Activated CD4-positive, alpha-beta memory T cell treated with anti-CD3 and anti-CD28 coated beads for 36 hours (primary cell): ENCODE measurements at regions not wholly inside any gene's neighbourhood (a gene's known extent, or its start where the extent isn't known, plus 50 kb on each side); places are given as distances from the start of the nearest gene placed in this dataset.
A peak's percentile ranks its signal among the peaks of the same experiment; 100 is the strongest.

Experiments used
- CTCF ChIA-PET: fragments of 350-600 bp; sonication (Branson Sonifier 250); formaldehyde crosslinking; loops from one replicate; lab custom pipeline; 2021; ENCODE audit warnings: antibody characterized with exemption, inconsistent platforms; lab: Charles Lee
- POLR2A ChIA-PET: fragments of 350-600 bp; sonication (Branson Sonifier 250); formaldehyde crosslinking; loops from one replicate; lab custom pipeline; 2021; ENCODE audit warnings: antibody characterized with exemption; lab: Charles Lee
- DNase-seq: peaks from one replicate; pipeline ENCODE4 v3.0.0-alpha.2; 2020
- H3K27ac Mint-ChIP-seq: one replicate; pipeline ENCODE4 v1.8.0; 2021; ENCODE audit warnings: mixed read lengths
- H3K27me3 Mint-ChIP-seq: one replicate; pipeline ENCODE4 v1.8.0; 2021; ENCODE audit warnings: mixed read lengths
- H3K36me3 Mint-ChIP-seq: one replicate; pipeline ENCODE4 v1.8.0; 2021; ENCODE audit warnings: mixed read lengths
- H3K4me1 Mint-ChIP-seq: one replicate; pipeline ENCODE4 v1.8.0; 2021; ENCODE audit warnings: low read depth, mixed read lengths
- H3K4me3 Mint-ChIP-seq: one replicate; pipeline ENCODE4 v1.8.0; 2021; ENCODE audit warnings: mild to moderate bottlenecking, mixed read lengths
- H3K9me3 Mint-ChIP-seq: one replicate; pipeline ENCODE4 v1.8.0; 2021; ENCODE audit warnings: mixed read lengths
- intact Hi-C: fragments of 100-400 bp; cut with micrococcal nuclease; formaldehyde crosslinking; loops from one replicate; pipeline ENCODE4 v1.15.1; 2023

DNA sequence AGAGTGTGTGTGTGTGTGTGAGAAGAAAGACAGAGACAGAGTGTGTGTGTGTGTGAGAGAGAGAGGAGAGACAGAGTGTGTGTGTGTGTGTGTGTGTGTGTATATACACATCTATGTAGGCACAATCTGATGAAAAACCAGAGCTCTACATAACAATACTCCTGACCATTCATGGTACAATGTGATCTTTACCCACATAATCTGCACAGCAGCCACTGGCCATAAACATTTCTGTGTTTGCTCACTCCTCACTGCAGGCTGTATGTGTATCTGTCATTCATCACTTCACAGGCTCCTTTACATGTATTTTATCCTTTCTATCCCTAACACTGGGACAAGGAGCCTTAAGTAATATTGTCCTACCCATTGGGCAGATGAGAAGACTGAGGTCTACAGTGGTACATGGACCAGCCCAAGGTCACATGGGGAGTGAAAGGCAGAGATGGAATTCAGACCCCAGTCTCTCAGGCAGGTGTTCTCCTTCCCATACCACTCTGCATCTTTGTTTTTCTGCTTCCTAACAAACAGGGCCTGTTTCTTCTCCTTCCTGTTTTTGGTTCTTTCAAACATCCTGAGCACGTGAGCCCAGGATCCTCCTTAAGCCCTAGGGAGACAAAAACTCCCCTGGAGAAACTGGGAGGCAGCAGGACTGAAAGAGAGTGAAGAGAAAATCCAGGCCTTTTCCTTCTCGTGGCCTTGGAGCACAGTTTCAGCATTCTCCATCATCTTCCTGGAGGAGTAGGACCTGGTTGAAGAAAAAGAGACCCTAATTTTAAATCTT, 201.7 kb upstream of the MSX2 start:
- H3K27ac Mint-ChIP-seq, result no peak overlapping the region
- peaks cover 2% of the 10 kb centered on the region for H3K27me3 Mint-ChIP-seq
- H3K4me3 Mint-ChIP-seq, result no peak overlapping the region
- H3K36me3 Mint-ChIP-seq, result no peaks in the 10 kb centered on the region
- CTCF ChIA-PET, result interaction anchor here (0.6 kb wide), 1 partner anchor 91 kb away, joined by 3 read pairs; no protein-coding TSS in a partner anchor
- DNase-seq, result no peak
- intact Hi-C loops, result no loop called here
- POLR2A ChIA-PET, result no interaction called here
- no peaks in the 10 kb centered on the region for H3K9me3 Mint-ChIP-seq
- H3K4me1 Mint-ChIP-seq, result no peaks in the 10 kb centered on the region

DNA sequence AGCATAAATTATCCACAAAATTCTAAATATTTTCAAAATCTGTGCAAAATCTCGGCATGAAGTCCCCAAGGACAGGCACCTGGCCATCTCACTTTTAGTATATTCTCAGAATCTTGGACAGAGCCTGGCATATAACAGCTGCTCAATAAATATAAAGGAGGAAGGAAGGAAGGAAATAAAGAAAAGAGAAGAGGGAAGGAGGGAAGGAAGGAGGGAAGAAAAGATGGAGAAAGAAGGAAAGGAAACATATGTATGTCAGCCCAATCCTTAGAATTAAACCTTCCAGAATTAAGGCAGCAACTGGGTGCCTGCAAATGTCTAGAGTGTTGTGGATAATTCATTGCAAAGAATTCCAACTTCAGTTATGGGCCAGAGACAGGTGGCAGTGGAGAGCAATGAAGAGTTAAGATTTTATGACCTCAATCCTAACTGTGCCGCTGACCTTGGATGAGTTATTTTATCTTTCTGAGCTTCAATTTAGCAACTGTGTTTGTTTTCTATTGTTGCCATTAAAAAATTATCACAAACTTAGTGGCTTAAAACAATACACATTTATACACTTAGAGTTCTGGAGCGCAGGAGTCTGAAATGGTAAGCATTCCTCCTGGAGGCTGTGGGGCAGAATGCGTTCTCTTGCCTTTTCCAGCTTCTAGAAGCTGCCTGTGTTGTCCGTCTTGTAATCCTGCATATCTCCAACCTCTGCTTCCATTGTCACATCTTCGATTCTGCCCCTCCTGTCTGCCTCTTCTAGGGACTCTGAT, 200.9 kb upstream of the MSX2 start:
- DNase-seq, result no peak
- Mint-ChIP-seq H3K4me1 (no peaks in the 10 kb centered on the region), H3K27me3 (peaks cover 2% of the 10 kb centered on the region), H3K9me3 (no peaks in the 10 kb centered on the region), H3K27ac (no peak overlapping the region), H3K4me3 (no peak overlapping the region), H3K36me3 (no peaks in the 10 kb centered on the region)
- intact Hi-C loops, result no loop called here
- ChIA-PET CTCF (interaction anchor here (0.5 to 0.6 kb wide), 2 partner anchors 90 to 486 kb away, joined by 3 read pairs; no protein-coding TSS in a partner anchor), POLR2A (no interaction called here)

DNA sequence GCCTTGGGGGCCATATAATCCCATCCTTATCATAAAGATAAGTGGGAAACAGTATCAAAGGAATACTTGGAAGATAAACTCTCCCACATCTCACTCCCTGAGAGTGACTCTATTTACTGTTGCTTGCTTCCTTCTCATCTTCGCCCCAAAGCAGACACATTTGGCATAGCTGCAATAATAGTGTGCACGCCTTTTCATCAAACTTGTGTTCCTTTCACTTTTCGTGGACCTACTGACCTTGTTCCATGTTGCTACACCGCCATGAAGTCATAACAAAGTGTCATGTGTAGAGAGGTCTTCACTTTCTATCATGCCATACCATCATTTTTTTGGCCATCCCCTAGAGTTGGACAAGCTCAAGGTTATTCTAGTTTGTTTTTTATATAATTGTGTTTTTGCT, 200.0 kb upstream of the MSX2 start:
- intact Hi-C loops, result no loop called here

DNA sequence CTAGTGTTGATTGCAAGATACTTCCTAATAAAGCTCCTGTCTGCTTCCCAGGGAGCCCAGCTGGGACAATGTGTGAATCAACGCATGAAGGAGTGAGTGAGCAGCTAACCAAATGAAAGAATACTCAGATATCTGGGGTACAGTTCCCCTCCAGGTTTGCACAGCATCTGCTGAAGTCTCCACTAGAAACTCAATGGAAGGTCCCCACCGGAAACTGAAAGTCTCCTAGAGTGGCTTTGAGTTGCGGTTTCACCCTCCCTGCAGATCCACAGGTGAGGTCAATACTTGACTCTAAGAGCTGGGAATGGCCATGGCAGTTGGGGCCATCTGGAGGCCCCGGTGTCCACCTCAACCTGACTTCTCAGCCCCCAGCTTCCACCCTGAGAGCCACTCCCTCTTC, 198.2 kb upstream of the MSX2 start:
- H3K36me3 Mint-ChIP-seq, result no peaks in the 10 kb centered on the region
- no peak overlapping the region for H3K4me3 Mint-ChIP-seq
- H3K27ac Mint-ChIP-seq, result no peak overlapping the region
- H3K9me3 Mint-ChIP-seq, result no peaks in the 10 kb centered on the region
- peaks cover 2% of the 10 kb centered on the region for H3K27me3 Mint-ChIP-seq
- no peaks in the 10 kb centered on the region for H3K4me1 Mint-ChIP-seq
- intact Hi-C loops, result no loop called here
- ChIA-PET POLR2A (no interaction called here), CTCF (no interaction called here)
- DNase-seq, result no peak

More for the DNA sequence above, 200.0 kb upstream of the MSX2 start:
- ChIA-PET POLR2A (no interaction called here), CTCF (no interaction called here)
- no peaks in the 10 kb centered on the region for H3K4me1 Mint-ChIP-seq
- H3K36me3 Mint-ChIP-seq, result no peaks in the 10 kb centered on the region
- no peak overlapping the region for H3K4me3 Mint-ChIP-seq
- no peak for DNase-seq
- H3K27ac Mint-ChIP-seq, result no peak overlapping the region
- no peaks in the 10 kb centered on the region for H3K27me3 Mint-ChIP-seq
- H3K9me3 Mint-ChIP-seq, result no peaks in the 10 kb centered on the region

DNA sequence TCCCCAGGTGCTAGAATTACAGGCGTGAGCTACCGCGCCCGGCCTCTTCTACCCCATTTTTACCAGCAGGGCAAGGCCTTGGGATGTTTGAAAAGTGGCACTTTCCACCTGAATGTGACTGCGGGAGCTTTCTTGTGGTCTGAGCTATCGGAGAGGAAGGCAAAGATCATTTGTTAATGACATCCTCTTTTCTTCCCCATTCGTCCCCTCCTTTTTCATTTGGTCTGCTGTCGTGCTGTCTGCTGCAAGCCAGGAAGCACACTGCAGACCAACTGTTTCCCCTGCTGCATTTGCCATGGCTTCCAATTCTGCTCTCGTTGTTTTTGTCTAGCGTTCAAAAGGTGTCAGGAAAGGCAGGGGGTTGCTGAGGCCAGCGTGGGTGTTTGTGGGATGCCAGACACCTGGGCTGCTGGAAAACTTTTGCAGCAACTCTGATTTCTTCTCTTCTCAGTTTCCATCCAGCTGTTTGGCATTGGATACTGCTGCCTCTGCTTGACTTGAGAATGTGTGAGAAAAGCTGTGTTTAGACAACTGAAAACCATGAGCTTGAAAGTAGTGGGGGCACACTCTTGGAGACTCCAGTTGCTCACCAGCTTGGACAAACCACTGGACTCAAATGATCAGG, 196.4 kb upstream of the MSX2 start:
- Mint-ChIP-seq H3K4me1 (peaks cover 6% of the 10 kb centered on the region), H3K27me3 (peaks cover 2% of the 10 kb centered on the region), H3K9me3 (no peaks in the 10 kb centered on the region), H3K36me3 (no peaks in the 10 kb centered on the region), H3K27ac (no peak overlapping the region), H3K4me3 (no peak overlapping the region)
- DNase-seq, result no peak
- ChIA-PET POLR2A (no interaction called here), CTCF (no interaction called here)
- intact Hi-C loops, result no loop called here

DNA sequence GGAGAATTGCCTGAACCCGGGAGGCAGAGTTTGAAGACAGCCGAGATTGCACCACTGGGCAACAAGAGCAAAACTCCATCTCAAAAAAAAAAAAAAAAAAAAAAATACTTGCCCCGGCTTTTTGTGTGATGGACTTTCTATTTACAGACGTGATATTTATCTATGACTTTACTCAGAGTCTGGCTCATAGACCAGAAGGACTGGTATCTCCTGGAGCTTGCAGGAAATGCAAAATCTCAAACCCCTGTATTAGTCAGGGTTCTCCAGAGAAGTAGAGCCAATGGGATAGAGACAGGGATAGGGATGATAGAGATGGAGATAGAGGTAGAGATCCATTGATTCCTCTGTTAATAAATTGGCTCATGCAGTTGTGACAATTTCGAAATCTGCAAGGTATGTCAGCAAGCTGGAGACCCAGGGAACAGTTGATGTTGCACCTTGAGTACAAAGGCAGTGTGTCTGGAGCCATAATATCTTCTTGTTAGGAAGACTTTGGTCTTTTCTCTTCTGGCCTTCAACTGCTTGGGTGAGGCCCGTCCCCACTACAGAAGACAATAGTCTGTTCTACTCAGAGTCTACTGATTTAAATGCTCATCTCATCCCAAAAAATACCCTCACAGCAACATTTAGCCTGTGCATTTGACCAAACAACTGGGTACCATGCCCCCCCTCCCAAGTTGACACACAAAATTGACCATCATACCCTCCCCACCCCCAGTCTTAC, 195.4 kb upstream of the MSX2 start:
- intact Hi-C loops, result no loop called here
- H3K9me3 Mint-ChIP-seq, result no peaks in the 10 kb centered on the region
- POLR2A ChIA-PET, result no interaction called here
- H3K27me3 Mint-ChIP-seq, result peaks cover 2% of the 10 kb centered on the region
- peaks cover 15% of the 10 kb centered on the region for H3K4me1 Mint-ChIP-seq
- no peak overlapping the region for H3K27ac Mint-ChIP-seq
- no peak overlapping the region for H3K4me3 Mint-ChIP-seq
- DNase-seq, result no peak
- no peaks in the 10 kb centered on the region for H3K36me3 Mint-ChIP-seq
- CTCF ChIA-PET, result no interaction called here

DNA sequence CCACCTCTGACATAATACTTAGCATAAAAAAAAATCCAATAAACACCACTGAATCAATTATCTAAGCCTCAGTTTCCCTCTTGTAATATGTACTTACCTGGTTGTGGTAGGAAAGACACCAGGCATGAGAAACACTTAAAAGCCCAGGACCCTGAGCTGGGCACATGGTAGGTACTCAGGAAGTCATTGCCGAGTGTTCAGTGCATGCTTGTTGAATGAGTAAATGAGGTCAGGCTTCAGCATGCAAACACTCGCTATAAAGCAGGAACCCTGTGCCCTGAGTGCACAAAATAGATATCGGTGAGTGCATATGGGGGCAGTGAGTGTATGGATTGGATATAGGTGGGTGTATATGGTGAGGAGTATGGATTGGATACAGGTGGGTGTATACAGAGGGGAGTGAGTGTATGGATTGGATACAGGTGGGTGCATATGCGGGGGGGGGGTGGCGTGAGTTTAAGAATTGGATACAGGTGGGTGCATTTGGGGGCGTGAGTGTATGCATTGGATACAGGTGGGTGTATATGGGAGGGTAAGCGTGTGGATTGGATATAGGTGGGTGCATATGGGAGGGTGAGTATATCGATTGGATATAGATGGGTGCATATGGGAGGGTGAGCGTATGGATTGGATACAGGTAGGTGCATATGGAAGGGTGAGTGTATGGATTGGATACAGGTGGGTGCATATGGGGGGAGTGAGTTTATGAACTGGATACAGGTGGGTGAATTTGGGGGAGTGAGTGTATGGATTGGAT, 194.3 kb upstream of the MSX2 start:
- Mint-ChIP-seq H3K27ac (no peak overlapping the region), H3K4me1 (peaks cover 15% of the 10 kb centered on the region), H3K9me3 (no peaks in the 10 kb centered on the region), H3K36me3 (no peaks in the 10 kb centered on the region), H3K4me3 (no peak overlapping the region), H3K27me3 (peaks cover 2% of the 10 kb centered on the region)
- intact Hi-C loops, result no loop called here
- CTCF ChIA-PET, result no interaction called here
- no peak for DNase-seq
- POLR2A ChIA-PET, result no interaction called here

DNA sequence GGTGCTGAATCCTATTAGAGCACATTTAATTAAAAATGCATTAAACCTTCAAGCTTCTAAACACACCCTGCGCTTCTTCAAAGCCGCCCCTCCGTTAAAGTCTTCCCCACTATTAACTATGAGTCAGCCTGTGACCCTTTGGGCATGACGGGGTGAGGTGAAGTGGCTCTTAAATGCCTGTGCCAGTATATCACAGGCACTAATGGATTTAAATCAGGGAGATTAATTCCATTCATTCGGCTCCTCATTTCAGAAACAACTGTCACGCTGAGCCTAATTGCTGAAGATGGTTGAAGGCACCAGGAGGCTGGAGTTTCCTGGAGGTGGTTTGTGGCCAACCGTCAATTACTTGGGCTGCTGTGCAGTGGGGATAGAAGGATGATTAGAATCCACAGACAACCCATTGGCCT, 192.6 kb upstream of the MSX2 start:
- no peak overlapping the region for H3K27ac Mint-ChIP-seq
- CTCF ChIA-PET, result no interaction called here
- intact Hi-C loops, result no loop called here

DNA sequence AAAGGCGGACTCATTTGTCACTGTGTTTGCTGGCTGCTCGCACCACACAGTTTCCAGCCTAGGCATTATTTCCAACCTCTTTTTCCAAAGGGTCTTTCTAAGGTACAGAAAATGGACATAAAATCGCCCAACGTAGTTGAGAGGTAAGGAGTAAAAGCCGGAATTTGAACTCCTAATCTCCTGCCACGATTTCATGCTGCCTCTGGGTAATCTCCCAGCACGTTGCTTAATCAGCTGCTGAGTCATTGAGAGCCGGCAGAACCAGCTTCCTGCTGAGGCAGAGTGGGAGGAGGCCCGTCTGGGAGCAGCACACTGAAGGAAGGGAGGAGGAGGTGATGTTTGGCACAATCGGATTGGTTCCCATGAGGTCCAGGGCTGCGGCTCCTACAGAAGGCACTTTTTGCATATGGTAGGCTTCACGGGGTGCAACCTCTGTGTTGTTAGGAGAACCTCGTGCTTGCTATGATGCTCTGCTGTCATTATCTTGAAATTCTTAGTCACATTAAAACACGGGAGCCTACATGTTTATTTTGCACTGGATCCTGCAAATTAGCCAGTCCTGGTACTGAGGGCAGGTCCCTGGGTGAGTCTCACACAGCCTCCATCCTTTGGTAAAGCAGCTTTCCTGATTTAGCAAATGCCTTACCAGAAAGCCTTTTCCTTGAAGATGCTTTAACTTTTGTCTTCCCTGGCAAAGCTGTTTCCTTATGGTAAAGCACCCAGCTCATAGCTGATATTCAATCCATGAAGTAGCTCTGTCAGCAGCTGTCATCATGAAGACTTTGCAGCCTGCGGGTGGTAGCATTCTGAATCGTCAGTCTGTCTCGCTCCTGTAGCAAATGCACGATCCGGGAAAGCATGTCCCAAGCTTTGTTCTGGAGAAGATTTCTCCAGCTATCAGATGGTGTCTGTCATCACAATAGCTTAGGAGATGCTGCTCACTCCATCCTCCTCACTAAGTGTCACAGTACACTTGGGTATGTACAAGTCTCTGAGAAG, 191.6 kb upstream of the MSX2 start:
- Mint-ChIP-seq H3K27me3 (peaks cover 2% of the 10 kb centered on the region), H3K4me3 (no peak overlapping the region), H3K9me3 (no peaks in the 10 kb centered on the region), H3K36me3 (no peaks in the 10 kb centered on the region), H3K27ac (no peak overlapping the region), H3K4me1 (peaks cover 15% of the 10 kb centered on the region)
- ChIA-PET CTCF (no interaction called here), POLR2A (no interaction called here)
- DNase-seq, result peak; percentile 58
- intact Hi-C loops, result no loop called here

More for the DNA sequence above, 192.6 kb upstream of the MSX2 start:
- Mint-ChIP-seq H3K4me3 (no peak overlapping the region), H3K4me1 (peaks cover 15% of the 10 kb centered on the region), H3K36me3 (no peaks in the 10 kb centered on the region), H3K27me3 (peaks cover 2% of the 10 kb centered on the region), H3K9me3 (no peaks in the 10 kb centered on the region)
- no peak for DNase-seq
- POLR2A ChIA-PET, result no interaction called here

DNA sequence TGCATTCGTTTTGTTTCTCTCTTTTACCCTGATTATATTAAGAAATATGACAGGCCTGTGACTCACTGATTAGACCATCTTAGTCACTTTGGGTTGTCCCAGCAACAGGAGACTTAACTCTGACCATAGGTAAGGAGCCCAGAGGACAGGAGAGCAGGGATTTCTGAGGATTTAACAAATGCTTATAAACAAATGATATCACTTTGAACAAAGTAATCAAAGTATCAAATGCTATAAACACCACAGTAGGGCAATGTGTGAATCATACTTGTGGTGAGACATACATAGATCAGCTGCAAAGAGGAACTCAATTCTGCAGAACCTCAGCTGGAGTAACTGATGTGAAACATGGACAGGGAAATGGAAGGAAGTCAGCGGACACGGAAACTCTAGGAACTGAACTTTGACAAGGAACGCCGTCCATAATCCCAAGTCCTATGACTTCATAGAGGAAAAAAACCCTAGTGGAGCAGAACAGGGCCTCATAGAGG, 190.6 kb upstream of the MSX2 start:
- POLR2A ChIA-PET, result no interaction called here
- Mint-ChIP-seq H3K36me3 (no peaks in the 10 kb centered on the region), H3K4me3 (no peak overlapping the region), H3K9me3 (no peaks in the 10 kb centered on the region), H3K27ac (no peak overlapping the region), H3K4me1 (peaks cover 15% of the 10 kb centered on the region), H3K27me3 (peaks cover 2% of the 10 kb centered on the region)
- CTCF ChIA-PET, result no interaction called here
- DNase-seq, result no peak
- intact Hi-C loops, result no loop called here
